ENCODE measurements at regions not wholly inside any gene's neighbourhood (a gene's known extent, or its start where the extent isn't known, plus 50 kb on each side); places are given as distances from the start of the nearest gene placed in this dataset.

DNA sequence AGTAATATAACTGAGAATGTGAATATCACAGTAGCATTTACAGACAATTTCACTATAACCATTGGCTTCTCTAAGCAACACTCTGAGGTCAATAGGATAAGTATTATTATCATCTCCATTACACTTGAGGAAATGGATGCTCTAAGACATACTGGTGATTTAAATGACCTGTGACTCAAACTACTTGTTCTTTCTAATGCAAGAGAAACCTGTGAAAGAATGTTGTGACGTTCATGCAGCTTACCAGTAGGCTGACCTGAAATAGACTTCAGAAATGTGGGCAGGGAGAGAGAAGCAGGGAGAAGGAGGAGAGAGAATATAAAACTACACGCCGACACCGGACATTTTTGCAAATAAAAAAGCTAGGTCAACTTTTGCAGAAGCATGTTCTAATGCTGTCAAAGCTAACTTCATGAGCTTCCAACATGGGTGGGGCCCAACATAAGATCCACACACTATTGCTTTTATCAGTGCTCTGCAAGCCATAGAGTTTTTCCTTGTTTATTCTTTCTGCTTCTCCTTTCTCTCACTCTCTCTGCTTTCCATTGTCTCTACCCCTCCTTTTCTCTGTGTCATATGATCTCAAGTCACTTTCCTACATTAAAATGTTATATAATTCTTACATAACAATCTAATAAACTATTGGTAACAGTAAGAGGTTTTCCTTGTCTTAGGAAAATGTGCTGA, 217.6 kb upstream of the FN1 start:
- 65% methylated on average over 4 of the region's 4 CpGs for WGBS
- no peaks in the 10 kb centered on the region for H3K36me3 ChIP-seq (ENCODE audit: control insufficient read depth in 2 of 2, insufficient read depth in 2 of 2, low read length in 1 of 2)
- no peak overlapping the region for H3K4me3 ChIP-seq (ENCODE audit: low read length in 2 of 2)
- no peak overlapping the region for H3K27ac ChIP-seq (ENCODE audit: low read depth in 1 of 2, low read length in 1 of 2)
- no peak for DNase-seq (ENCODE audit: low read depth in 6 of 9, low spot score in 9 of 9)
- no peaks in the 10 kb centered on the region for H3K27me3 ChIP-seq (ENCODE audit: control insufficient read depth in 2 of 2, insufficient read depth in 1 of 2, low read length in 1 of 2)
- H3K4me1 ChIP-seq (ENCODE audit: control insufficient read depth in 2 of 2, insufficient read depth in 2 of 2, low read length in 2 of 2), result no peaks in the 10 kb centered on the region
- no peaks in the 10 kb centered on the region for H3K9me3 ChIP-seq (ENCODE audit: control insufficient read depth in 2 of 2, insufficient read depth in 1 of 2, low read length in 1 of 2)

DNA sequence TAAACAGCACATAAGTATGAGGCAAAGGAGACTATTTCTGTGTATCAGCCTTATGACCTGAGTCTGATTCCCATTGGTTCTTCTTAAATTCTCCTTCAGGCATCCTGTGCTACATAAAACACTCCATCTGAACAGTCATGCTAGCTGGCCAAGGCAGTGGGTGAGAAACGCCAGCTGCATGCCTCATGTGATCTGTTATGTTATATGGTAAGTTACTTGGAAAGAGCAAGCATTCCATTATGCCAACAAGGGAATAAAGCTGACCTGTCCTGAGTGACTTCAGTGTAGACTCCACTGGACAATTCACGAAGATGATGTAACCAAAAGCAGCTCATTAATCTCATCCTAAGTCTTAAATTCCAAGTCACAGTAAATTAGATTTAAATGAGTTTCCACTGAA, 216.5 kb upstream of the FN1 start:
- Histone ChIP-seq H3K27ac (ENCODE audit: low read depth in 1 of 2, low read length in 1 of 2) (no peak overlapping the region), H3K4me1 (ENCODE audit: control insufficient read depth in 2 of 2, insufficient read depth in 2 of 2, low read length in 2 of 2) (no peaks in the 10 kb centered on the region), H3K9me3 (ENCODE audit: control insufficient read depth in 2 of 2, insufficient read depth in 1 of 2, low read length in 1 of 2) (no peaks in the 10 kb centered on the region), H3K4me3 (ENCODE audit: low read length in 2 of 2) (no peak overlapping the region), H3K36me3 (ENCODE audit: control insufficient read depth in 2 of 2, insufficient read depth in 2 of 2, low read length in 1 of 2) (no peaks in the 10 kb centered on the region), H3K27me3 (ENCODE audit: control insufficient read depth in 2 of 2, insufficient read depth in 1 of 2, low read length in 1 of 2) (no peaks in the 10 kb centered on the region)
- no peak for DNase-seq (ENCODE audit: low read depth in 6 of 9, low spot score in 9 of 9)
- WGBS, result 97% methylated on average over 2 of the region's 2 CpGs

DNA sequence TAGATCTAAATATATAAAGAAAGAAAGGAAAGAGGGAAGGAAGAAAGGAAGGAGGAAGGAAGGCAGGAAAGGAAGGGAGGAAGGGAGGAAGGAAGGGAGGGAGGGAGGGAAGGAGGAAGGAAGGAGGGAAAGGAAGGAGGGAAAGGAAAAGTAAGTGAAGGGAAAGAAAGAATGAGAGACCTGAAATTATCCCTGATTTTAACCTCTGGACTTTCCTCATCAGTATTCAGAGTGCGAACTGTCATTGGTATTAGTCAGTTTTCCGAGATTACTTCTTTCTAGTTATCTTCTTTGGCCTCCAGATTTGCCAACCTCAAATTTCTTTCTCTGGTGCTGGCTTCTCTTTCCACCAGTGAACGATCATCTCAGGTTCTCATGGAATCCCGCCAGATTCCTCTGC, 215.5 kb upstream of the FN1 start:
- 96% methylated on average over 4 of the region's 4 CpGs for WGBS
- Histone ChIP-seq H3K27me3 (ENCODE audit: control insufficient read depth in 2 of 2, insufficient read depth in 1 of 2, low read length in 1 of 2) (no peaks in the 10 kb centered on the region), H3K36me3 (ENCODE audit: control insufficient read depth in 2 of 2, insufficient read depth in 2 of 2, low read length in 1 of 2) (no peaks in the 10 kb centered on the region), H3K4me1 (ENCODE audit: control insufficient read depth in 2 of 2, insufficient read depth in 2 of 2, low read length in 2 of 2) (no peaks in the 10 kb centered on the region), H3K27ac (ENCODE audit: low read depth in 1 of 2, low read length in 1 of 2) (no peak overlapping the region), H3K9me3 (ENCODE audit: control insufficient read depth in 2 of 2, insufficient read depth in 1 of 2, low read length in 1 of 2) (no peaks in the 10 kb centered on the region), H3K4me3 (ENCODE audit: low read length in 2 of 2) (no peak overlapping the region)
- no peak for DNase-seq (ENCODE audit: low read depth in 6 of 9, low spot score in 9 of 9)

DNA sequence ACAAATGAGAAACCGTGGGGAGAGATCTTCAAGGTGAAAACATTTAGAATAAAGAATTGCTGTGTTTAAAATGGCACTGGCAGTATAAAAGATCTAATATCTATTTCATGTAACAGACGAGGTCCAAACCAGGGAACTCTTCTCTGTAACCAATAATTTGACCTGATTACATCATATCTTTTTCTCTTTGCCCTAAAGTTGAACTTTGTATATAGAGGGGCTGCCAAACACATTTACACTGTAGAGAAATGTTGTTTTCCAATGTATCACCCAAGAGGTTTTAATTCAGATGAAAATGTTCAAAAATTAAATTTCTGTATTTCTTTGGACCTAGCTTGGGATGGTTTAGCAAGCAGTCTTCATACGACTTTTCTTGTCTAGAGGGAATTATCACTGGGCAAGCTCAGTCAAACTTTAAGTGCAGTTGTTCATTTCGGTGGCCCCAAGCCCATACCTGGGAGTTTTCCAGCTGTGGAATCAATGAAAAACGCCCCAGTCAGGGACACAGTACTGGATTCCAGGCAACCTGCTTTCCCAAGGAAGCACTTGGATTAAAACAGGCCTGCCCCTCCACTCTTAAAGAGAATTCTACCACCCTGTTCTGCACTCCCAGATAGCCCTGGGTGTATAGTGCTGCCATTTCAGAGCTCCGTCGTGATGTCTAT, 208.5 kb upstream of the FN1 start:
- Histone ChIP-seq H3K27me3 (ENCODE audit: control insufficient read depth in 2 of 2, insufficient read depth in 1 of 2, low read length in 1 of 2) (no peaks in the 10 kb centered on the region), H3K4me3 (ENCODE audit: low read length in 2 of 2) (no peak overlapping the region), H3K27ac (ENCODE audit: low read depth in 1 of 2, low read length in 1 of 2) (no peak overlapping the region), H3K9me3 (ENCODE audit: control insufficient read depth in 2 of 2, insufficient read depth in 1 of 2, low read length in 1 of 2) (no peaks in the 10 kb centered on the region), H3K4me1 (ENCODE audit: control insufficient read depth in 2 of 2, insufficient read depth in 2 of 2, low read length in 2 of 2) (no peaks in the 10 kb centered on the region), H3K36me3 (ENCODE audit: control insufficient read depth in 2 of 2, insufficient read depth in 2 of 2, low read length in 1 of 2) (no peaks in the 10 kb centered on the region)
- DNase-seq (ENCODE audit: low read depth in 6 of 9, low spot score in 9 of 9), result no peak
- 96% methylated on average over 7 of the region's 7 CpGs for WGBS

DNA sequence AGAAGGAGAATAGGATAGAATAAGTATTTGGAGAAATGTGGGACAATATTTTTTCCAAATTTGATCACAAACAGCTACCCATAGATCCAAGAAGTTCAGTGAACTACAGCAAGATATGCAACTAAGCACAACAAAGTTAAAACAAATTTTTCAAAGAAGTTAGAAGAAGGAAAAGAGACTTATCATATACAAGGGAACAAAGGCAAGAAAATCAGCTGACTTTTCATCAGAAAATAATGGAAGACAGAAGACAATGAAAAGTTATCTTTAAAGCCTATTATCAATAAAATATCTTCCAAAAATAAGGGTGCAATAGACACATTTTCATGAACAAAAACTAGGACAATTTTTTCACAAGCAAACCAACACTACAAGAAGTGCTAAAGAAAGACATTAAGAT, 202.8 kb upstream of the FN1 start:
- no peaks in the 10 kb centered on the region for H3K27me3 ChIP-seq (ENCODE audit: control insufficient read depth in 2 of 2, insufficient read depth in 1 of 2, low read length in 1 of 2)

DNA sequence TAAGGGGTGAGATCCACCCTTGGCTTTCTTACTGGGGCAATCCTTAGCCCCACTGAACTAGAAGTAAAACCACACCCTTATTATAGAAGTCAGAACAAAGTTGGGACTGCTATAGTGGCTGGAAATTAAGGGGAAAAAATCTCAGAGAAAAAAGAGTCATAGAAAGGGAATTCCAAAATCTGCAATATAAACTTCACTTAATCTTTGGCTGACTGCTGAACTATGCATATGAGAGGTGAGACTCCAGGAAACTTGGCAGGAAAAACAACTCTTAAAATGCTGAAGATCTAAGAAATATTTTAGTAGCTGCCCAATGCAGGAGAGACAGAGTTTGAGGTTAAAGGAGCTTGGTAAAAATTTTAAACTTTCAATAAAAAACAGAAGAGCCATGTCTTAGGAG, 201.8 kb upstream of the FN1 start:
- DNase-seq (ENCODE audit: low read depth in 6 of 9, low spot score in 9 of 9), result no peak
- Histone ChIP-seq H3K4me3 (ENCODE audit: low read length in 2 of 2) (no peak overlapping the region), H3K4me1 (ENCODE audit: control insufficient read depth in 2 of 2, insufficient read depth in 2 of 2, low read length in 2 of 2) (no peaks in the 10 kb centered on the region), H3K27me3 (ENCODE audit: control insufficient read depth in 2 of 2, insufficient read depth in 1 of 2, low read length in 1 of 2) (no peaks in the 10 kb centered on the region), H3K9me3 (ENCODE audit: control insufficient read depth in 2 of 2, insufficient read depth in 1 of 2, low read length in 1 of 2) (peaks cover 0 to 10% of the 10 kb centered on the region in 2 donors), H3K27ac (ENCODE audit: low read depth in 1 of 2, low read length in 1 of 2) (no peak overlapping the region), H3K36me3 (ENCODE audit: control insufficient read depth in 2 of 2, insufficient read depth in 2 of 2, low read length in 1 of 2) (no peaks in the 10 kb centered on the region)

More for the DNA sequence above, 202.8 kb upstream of the FN1 start:
- Histone ChIP-seq H3K36me3 (ENCODE audit: control insufficient read depth in 2 of 2, insufficient read depth in 2 of 2, low read length in 1 of 2) (no peaks in the 10 kb centered on the region), H3K27ac (ENCODE audit: low read depth in 1 of 2, low read length in 1 of 2) (no peak overlapping the region), H3K9me3 (ENCODE audit: control insufficient read depth in 2 of 2, insufficient read depth in 1 of 2, low read length in 1 of 2) (peaks cover 0 to 10% of the 10 kb centered on the region in 2 donors), H3K4me3 (ENCODE audit: low read length in 2 of 2) (no peak overlapping the region), H3K4me1 (ENCODE audit: control insufficient read depth in 2 of 2, insufficient read depth in 2 of 2, low read length in 2 of 2) (no peaks in the 10 kb centered on the region)
- no peak for DNase-seq (ENCODE audit: low read depth in 6 of 9, low spot score in 9 of 9)

DNA sequence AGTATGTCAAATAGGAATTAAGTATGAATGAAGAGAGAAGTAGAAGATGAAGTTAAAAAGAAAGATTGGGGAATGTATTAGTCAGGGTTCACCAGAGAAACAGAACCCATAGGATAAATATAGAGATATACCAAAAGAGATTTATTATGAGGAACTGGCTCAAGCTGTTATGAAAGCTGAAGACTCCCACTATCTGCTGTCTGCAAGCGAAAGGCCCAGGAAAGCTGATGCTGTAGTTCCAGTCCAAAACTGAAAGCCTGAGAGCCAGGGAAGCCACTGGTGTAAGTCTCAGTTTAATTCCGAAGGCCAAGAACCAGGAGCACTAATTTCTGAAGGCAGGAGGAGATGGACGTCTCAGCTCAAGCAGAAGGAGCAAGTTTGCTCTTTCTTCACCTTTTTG, 200.9 kb upstream of the FN1 start:
- Histone ChIP-seq H3K9me3 (ENCODE audit: control insufficient read depth in 2 of 2, insufficient read depth in 1 of 2, low read length in 1 of 2) (peaks cover 0 to 10% of the 10 kb centered on the region in 2 donors), H3K4me3 (ENCODE audit: low read length in 2 of 2) (no peak overlapping the region), H3K4me1 (ENCODE audit: control insufficient read depth in 2 of 2, insufficient read depth in 2 of 2, low read length in 2 of 2) (no peaks in the 10 kb centered on the region), H3K27me3 (ENCODE audit: control insufficient read depth in 2 of 2, insufficient read depth in 1 of 2, low read length in 1 of 2) (no peaks in the 10 kb centered on the region), H3K27ac (ENCODE audit: low read depth in 1 of 2, low read length in 1 of 2) (no peak overlapping the region), H3K36me3 (ENCODE audit: control insufficient read depth in 2 of 2, insufficient read depth in 2 of 2, low read length in 1 of 2) (no peaks in the 10 kb centered on the region)
- no peak for DNase-seq (ENCODE audit: low read depth in 6 of 9, low spot score in 9 of 9)
- WGBS, result 98% methylated on average over 3 of the region's 3 CpGs

DNA sequence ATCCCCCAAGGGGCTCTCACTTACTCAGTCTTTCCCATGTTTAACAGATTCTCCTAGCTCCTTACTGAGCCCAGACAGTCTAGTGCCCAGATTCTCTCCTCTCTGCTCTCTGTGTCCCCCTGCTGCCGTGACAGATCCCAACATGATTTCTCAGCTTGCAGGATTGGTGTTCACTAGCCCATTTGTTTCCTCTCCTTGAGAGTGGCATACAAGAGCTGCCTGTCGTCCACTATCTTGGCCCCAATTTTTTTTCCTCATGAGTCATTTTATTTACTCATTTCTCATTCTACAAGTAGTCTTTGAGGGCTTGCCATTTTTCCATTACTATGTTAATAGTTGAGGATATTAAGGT, 199.9 kb upstream of the FN1 start:
- H3K27me3 ChIP-seq (ENCODE audit: control insufficient read depth in 2 of 2, insufficient read depth in 1 of 2, low read length in 1 of 2), result no peaks in the 10 kb centered on the region
- WGBS, result 91% methylated on average over 2 of the region's 2 CpGs
- no peaks in the 10 kb centered on the region for H3K36me3 ChIP-seq (ENCODE audit: control insufficient read depth in 2 of 2, insufficient read depth in 2 of 2, low read length in 1 of 2)
- no peaks in the 10 kb centered on the region for H3K4me1 ChIP-seq (ENCODE audit: control insufficient read depth in 2 of 2, insufficient read depth in 2 of 2, low read length in 2 of 2)
- H3K9me3 ChIP-seq (ENCODE audit: control insufficient read depth in 2 of 2, insufficient read depth in 1 of 2, low read length in 1 of 2), result peaks cover 0 to 10% of the 10 kb centered on the region in 2 donors
- DNase-seq (ENCODE audit: low read depth in 6 of 9, low spot score in 9 of 9), result no peak
- no peak overlapping the region for H3K4me3 ChIP-seq (ENCODE audit: low read length in 2 of 2)
- H3K27ac ChIP-seq (ENCODE audit: low read depth in 1 of 2, low read length in 1 of 2), result no peak overlapping the region

DNA sequence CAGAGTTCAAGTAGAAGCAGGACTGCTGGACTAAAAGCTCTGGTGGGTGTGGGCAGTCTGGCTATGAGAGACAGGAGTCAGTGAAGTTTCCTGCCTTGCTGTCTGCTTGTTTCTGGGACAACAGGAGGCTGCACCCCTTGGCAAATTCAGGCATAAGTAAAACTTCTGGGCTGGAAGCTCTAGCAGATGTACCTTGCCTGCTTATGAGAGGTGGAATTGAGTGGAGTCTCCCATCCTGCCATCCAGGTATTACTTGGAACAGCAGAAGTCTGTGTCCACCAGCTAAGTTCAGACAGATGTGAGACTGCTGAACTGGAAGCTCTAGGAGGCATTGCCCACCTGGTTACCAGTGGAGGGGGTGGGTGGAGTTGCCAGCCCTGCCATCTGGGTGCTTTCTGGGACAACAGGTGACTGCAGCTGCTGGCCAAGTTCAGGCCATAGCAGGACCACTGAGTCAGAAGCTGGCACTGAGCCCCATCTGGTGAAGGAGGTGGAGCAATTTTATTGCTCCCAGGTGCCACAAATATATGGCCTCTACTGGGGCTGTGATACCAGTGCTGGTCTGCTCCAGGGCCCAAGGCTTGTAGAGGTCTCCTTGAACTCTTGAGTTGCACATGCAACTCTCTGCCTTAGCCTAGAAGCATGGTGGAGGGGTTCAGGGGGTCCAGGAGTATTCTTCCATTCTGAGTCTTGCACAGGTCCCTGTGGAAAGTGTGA, 199.4 kb upstream of the FN1 start:
- no peak overlapping the region for H3K27ac ChIP-seq (ENCODE audit: low read depth in 1 of 2, low read length in 1 of 2)
- H3K27me3 ChIP-seq (ENCODE audit: control insufficient read depth in 2 of 2, insufficient read depth in 1 of 2, low read length in 1 of 2), result no peaks in the 10 kb centered on the region
- H3K9me3 ChIP-seq (ENCODE audit: control insufficient read depth in 2 of 2, insufficient read depth in 1 of 2, low read length in 1 of 2), result peaks cover 0 to 10% of the 10 kb centered on the region in 2 donors
- no peaks in the 10 kb centered on the region for H3K36me3 ChIP-seq (ENCODE audit: control insufficient read depth in 2 of 2, insufficient read depth in 2 of 2, low read length in 1 of 2)
- H3K4me3 ChIP-seq (ENCODE audit: low read length in 2 of 2), result no peak overlapping the region
- DNase-seq (ENCODE audit: low read depth in 6 of 9, low spot score in 9 of 9), result no peak
- H3K4me1 ChIP-seq (ENCODE audit: control insufficient read depth in 2 of 2, insufficient read depth in 2 of 2, low read length in 2 of 2), result no peaks in the 10 kb centered on the region

Data from thymus (tissue), 11 donors.